ENCODE measurements at regions not wholly inside any gene's neighbourhood (a gene's known extent, or its start where the extent isn't known, plus 50 kb on each side); places are given as distances from the start of the nearest gene placed in this dataset.
"Not testable (repeated sequence)": the region's sequence is repeated elsewhere in the genome, so short reads cannot be mapped to it uniquely, and the experiment has no call there.

GRCh38 chr22:33221568-33221967 lies 163.4 kb upstream of the SYN3 start:
- no peak for DNase-seq (ENCODE audit: low spot score)

- no peak for DNase-seq (ENCODE audit: low spot score)
Measured at GRCh38 chr22:33220476-33221080, 162.4 kb upstream of the SYN3 start.

- no peak for DNase-seq (ENCODE audit: low spot score)
Measured at GRCh38 chr22:33219648-33220384, 161.6 kb upstream of the SYN3 start.

GRCh38 chr22:33213383-33214075 lies 155.3 kb upstream of the SYN3 start:
- DNase-seq (ENCODE audit: low spot score) = no peak

- peak; percentile 63 for DNase-seq (ENCODE audit: low spot score)
Measured at GRCh38 chr22:33209930-33210784, 152.0 kb upstream of the SYN3 start.

GRCh38 chr22:33204408-33204807 lies 146.2 kb upstream of the SYN3 start:
- DNase-seq (ENCODE audit: low spot score) = no peak

GRCh38 chr22:33202455-33202854 lies 144.3 kb upstream of the SYN3 start:
- DNase-seq (ENCODE audit: low spot score) = no peak

GRCh38 chr22:33194529-33195077 lies 136.4 kb upstream of the SYN3 start:
- no peak for DNase-seq (ENCODE audit: low spot score)

- no peak for DNase-seq (ENCODE audit: low spot score)
Measured at GRCh38 chr22:33192156-33192555, 134.0 kb upstream of the SYN3 start.

- no peak for DNase-seq (ENCODE audit: low spot score)
Measured at GRCh38 chr22:33188326-33188725, 130.1 kb upstream of the SYN3 start.

- no peak for DNase-seq (ENCODE audit: low spot score)
Measured at GRCh38 chr22:33186816-33187215, 128.6 kb upstream of the SYN3 start.

GRCh38 chr22:33180356-33180755 lies 122.2 kb upstream of the SYN3 start:
- no peak for DNase-seq (ENCODE audit: low spot score)

GRCh38 chr22:33167998-33168790 lies 110.0 kb upstream of the SYN3 start:
- no peak for DNase-seq (ENCODE audit: low spot score)

GRCh38 chr22:33166206-33166605 lies 108.0 kb upstream of the SYN3 start:
- no peak for DNase-seq (ENCODE audit: low spot score)

- no peak for DNase-seq (ENCODE audit: low spot score)
Measured at GRCh38 chr22:33163815-33164214, 105.6 kb upstream of the SYN3 start.

GRCh38 chr22:33162196-33162595 lies 104.0 kb upstream of the SYN3 start:
- no peak for DNase-seq (ENCODE audit: low spot score)

GRCh38 chr22:33160525-33160924 lies 102.3 kb upstream of the SYN3 start:
- no peak for DNase-seq (ENCODE audit: low spot score)

GRCh38 chr22:33154967-33155366 lies 96.8 kb upstream of the SYN3 start:
- not testable (repeated sequence) for DNase-seq (ENCODE audit: low spot score)

- no peak for DNase-seq (ENCODE audit: low spot score)
Measured at GRCh38 chr22:33149611-33150010, 91.4 kb upstream of the SYN3 start.

- no peak for DNase-seq (ENCODE audit: low spot score)
Measured at GRCh38 chr22:33144721-33145120, 86.5 kb upstream of the SYN3 start.
